Common myeloid progenitor, CD34-positive (primary cell): ENCODE measurements at regions not wholly inside any gene's neighbourhood (a gene's known extent, or its start where the extent isn't known, plus 50 kb on each side); places are given as distances from the start of the nearest gene placed in this dataset.

Source experiments
- CTCF ChIA-PET: fragments of 350-600 bp; sonication (Branson Sonifier 250); formaldehyde crosslinking; loops from one replicate; lab custom pipeline; 2021; ENCODE audit warnings: antibody characterized with exemption; lab: Charles Lee
- POLR2A ChIA-PET: fragments of 350-600 bp; sonication (Branson Sonifier 250); formaldehyde crosslinking; loops from one replicate; lab custom pipeline; 2021; ENCODE audit warnings: antibody characterized with exemption; lab: Charles Lee
- DNase-seq, 3 donors: peaks; one replicate each; pipeline versions ENCODE4 v3.0.0 to v3.0.0-alpha.2; 2013
- H3K27ac ChIP-seq, 2 experiments: 1 replicate in 1 of 2; 2 replicates in 1 of 2; pipeline ENCODE4 v1.7.0; 2013; ENCODE audit warnings: inconsistent platforms in 2 of 2, low read length in 2 of 2, mild to moderate bottlenecking in 2 of 2, low read depth in 1 of 2, moderate library complexity in 1 of 2; ENCODE audit not compliant: severe bottlenecking in 2 of 2, insufficient read depth in 1 of 2, poor library complexity in 1 of 2
- H3K27me3 ChIP-seq, 5 experiments: replicated peaks in 2 of 5; 1 replicate in 3 of 5; 2 replicates in 2 of 5; pipeline versions ENCODE4 v1.6.1 to v1.7.0; 2013; ENCODE audit warnings: low read length in 4 of 5, mild to moderate bottlenecking in 2 of 5, moderate library complexity in 2 of 5, inconsistent platforms in 1 of 5; ENCODE audit not compliant: insufficient read depth in 5 of 5, control insufficient read depth in 4 of 5
- H3K36me3 ChIP-seq, 4 experiments: 1 replicate in 2 of 4; 2 replicates in 2 of 4; pipeline versions ENCODE4 v1.6.1 to v1.7.0; 2013; ENCODE audit warnings: low read length in 3 of 4, control low read depth in 1 of 4, mild to moderate bottlenecking in 1 of 4; ENCODE audit not compliant: control insufficient read depth in 4 of 4, insufficient read depth in 4 of 4
- H3K4me1 ChIP-seq, 4 experiments: 1 replicate in 3 of 4; 2 replicates in 1 of 4; pipeline versions ENCODE4 v1.6.1 to v1.7.1; 2013; ENCODE audit warnings: low read length in 3 of 4, mild to moderate bottlenecking in 3 of 4, control low read depth in 1 of 4, inconsistent platforms in 1 of 4, moderate library complexity in 1 of 4; ENCODE audit not compliant: control insufficient read depth in 4 of 4, insufficient read depth in 4 of 4; ENCODE audit errors: control extremely low read depth in 1 of 4
- H3K4me3 ChIP-seq, 7 experiments: 1 replicate in 4 of 7; 2 replicates in 3 of 7; pipeline versions ENCODE4 v1.5.1 to v1.7.0; 2013; ENCODE audit warnings: mild to moderate bottlenecking in 7 of 7, low read length in 6 of 7, moderate library complexity in 6 of 7, inconsistent platforms in 2 of 7, low read depth in 2 of 7, control low read depth in 1 of 7; ENCODE audit not compliant: insufficient read depth in 4 of 7, control insufficient read depth in 1 of 7; ENCODE audit errors: extremely low read depth in 1 of 7
- H3K9me3 ChIP-seq, 5 experiments: 1 replicate in 4 of 5; 2 replicates in 1 of 5; pipeline versions ENCODE4 v1.6.1 to v1.7.1; 2013; ENCODE audit warnings: low read length in 4 of 5, mild to moderate bottlenecking in 2 of 5, inconsistent platforms in 1 of 5, low read depth in 1 of 5, moderate library complexity in 1 of 5; ENCODE audit not compliant: control insufficient read depth in 4 of 5, insufficient read depth in 2 of 5; ENCODE audit errors: control extremely low read depth in 1 of 5
- WGBS: methylation state at CpG from one replicate; pipeline ENCODE4 v1.1.5; 2013; ENCODE audit not compliant: insufficient coverage; 5-methylcytosine and 5-hydroxymethylcytosine counted together

- no peak overlapping the region for H3K4me3 ChIP-seq
Observed at GRCh38 chr13:111555903-111556302, 235.5 kb downstream of the TEX29 start.

DNA sequence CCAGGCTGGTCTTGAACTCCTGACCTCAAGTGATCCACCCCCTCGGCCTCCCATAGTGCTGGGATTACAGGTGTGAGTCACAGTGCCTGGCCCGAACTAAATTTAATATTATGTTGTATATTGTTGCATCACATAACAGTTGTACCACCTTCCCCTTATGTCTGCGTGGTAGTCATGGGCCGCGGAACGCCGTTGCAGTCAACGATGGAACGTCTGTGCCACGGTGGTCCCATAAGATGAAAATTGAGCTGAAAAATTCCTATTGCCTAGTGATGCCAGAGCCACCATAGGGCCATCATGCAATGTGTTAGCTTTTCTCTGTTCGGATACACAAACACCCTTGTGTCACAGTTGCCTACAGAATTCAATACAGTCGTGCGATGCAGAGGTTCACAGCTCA lies 236.1 kb downstream of the TEX29 start:
- peaks cover 0 to 12% (median 0%) of the 10 kb centered on the region in 5 experiments for H3K27me3 ChIP-seq
- POLR2A ChIA-PET, result no interaction called here
- 95% methylated on average over 11 of the region's 13 CpGs for WGBS

More at GRCh38 chr13:111555903-111556302, 235.5 kb downstream of the TEX29 start:
- H3K27ac ChIP-seq, result no peak overlapping the region
- ChIA-PET CTCF (no interaction called here), POLR2A (interaction anchor here (0.6 kb wide), 1 partner anchor 9 kb away, joined by 4 read pairs; no protein-coding TSS in a partner anchor)
- 100% methylated on average over 9 of the region's 9 CpGs for WGBS
- peaks cover 0 to 10% (median 5%) of the 10 kb centered on the region in 4 experiments for H3K4me1 ChIP-seq
- H3K9me3 ChIP-seq, result no peaks in the 10 kb centered on the region
- peaks cover 0 to 12% (median 0%) of the 10 kb centered on the region in 5 experiments for H3K27me3 ChIP-seq
- no peaks in the 10 kb centered on the region for H3K36me3 ChIP-seq
- DNase-seq, result no peak

GRCh38 chr13:111557921-111558699 lies 237.7 kb downstream of the TEX29 start:
- DNase-seq, result no peak
- no peak overlapping the region for H3K4me3 ChIP-seq
- H3K36me3 ChIP-seq, result no peaks in the 10 kb centered on the region
- WGBS, result 96% methylated on average over 17 of the region's 19 CpGs
- no peaks in the 10 kb centered on the region for H3K9me3 ChIP-seq
- H3K27me3 ChIP-seq, result peaks cover 0 to 12% (median 0%) of the 10 kb centered on the region in 5 experiments
- H3K27ac ChIP-seq, result no peak overlapping the region
- ChIA-PET POLR2A (no interaction called here), CTCF (no interaction called here)
- peaks cover 0 to 10% (median 5%) of the 10 kb centered on the region in 4 experiments for H3K4me1 ChIP-seq

More for the DNA sequence above, 236.1 kb downstream of the TEX29 start:
- H3K4me3 ChIP-seq, result no peak overlapping the region
- H3K4me1 ChIP-seq, result peaks cover 0 to 10% (median 5%) of the 10 kb centered on the region in 4 experiments
- H3K27ac ChIP-seq, result no peak overlapping the region
- no peak for DNase-seq
- H3K36me3 ChIP-seq, result no peaks in the 10 kb centered on the region
- H3K9me3 ChIP-seq, result no peaks in the 10 kb centered on the region
- CTCF ChIA-PET, result no interaction called here

GRCh38 chr13:111558700-111559088 lies 238.3 kb downstream of the TEX29 start:
- H3K27ac ChIP-seq, result no peak overlapping the region
- no peaks in the 10 kb centered on the region for H3K9me3 ChIP-seq
- CTCF ChIA-PET, result no interaction called here
- H3K36me3 ChIP-seq, result no peaks in the 10 kb centered on the region
- H3K27me3 ChIP-seq, result peaks cover 0 to 12% (median 0%) of the 10 kb centered on the region in 5 experiments
- peaks cover 0 to 10% (median 5%) of the 10 kb centered on the region in 4 experiments for H3K4me1 ChIP-seq
- DNase-seq, result no peak
- POLR2A ChIA-PET, result no interaction called here
- 99% methylated on average over 12 of the region's 16 CpGs for WGBS
- H3K4me3 ChIP-seq, result no peak overlapping the region

GRCh38 chr13:111559612-111560403 lies 239.4 kb downstream of the TEX29 start:
- H3K4me1 ChIP-seq, result peaks cover 0 to 10% (median 5%) of the 10 kb centered on the region in 4 experiments
- H3K4me3 ChIP-seq, result no peak overlapping the region
- peak in 2 of 3 donors; percentile 15 to 23 for DNase-seq
- no peak overlapping the region for H3K27ac ChIP-seq
- H3K27me3 ChIP-seq, result peaks cover 0 to 12% (median 0%) of the 10 kb centered on the region in 5 experiments
- no peaks in the 10 kb centered on the region for H3K9me3 ChIP-seq
- CTCF ChIA-PET, result no interaction called here
- WGBS, result 47% methylated on average over 20 of the region's 26 CpGs
- no peaks in the 10 kb centered on the region for H3K36me3 ChIP-seq
- POLR2A ChIA-PET, result no interaction called here

GRCh38 chr13:111561091-111561781 lies 240.8 kb downstream of the TEX29 start:
- H3K4me3 ChIP-seq, result no peak overlapping the region
- H3K27ac ChIP-seq, result no peak overlapping the region
- no peaks in the 10 kb centered on the region for H3K36me3 ChIP-seq
- ChIA-PET POLR2A (no interaction called here), CTCF (no interaction called here)
- no peak for DNase-seq
- peaks cover 0 to 9% (median 0%) of the 10 kb centered on the region in 5 experiments for H3K27me3 ChIP-seq
- WGBS, result 98% methylated on average over 13 of the region's 16 CpGs
- peaks cover 0 to 10% (median 5%) of the 10 kb centered on the region in 4 experiments for H3K4me1 ChIP-seq
- H3K9me3 ChIP-seq, result no peaks in the 10 kb centered on the region
